ENCODE measurements at regions not wholly inside any gene's neighbourhood (a gene's known extent, or its start where the extent isn't known, plus 50 kb on each side); places are given as distances from the start of the nearest gene placed in this dataset.

DNA sequence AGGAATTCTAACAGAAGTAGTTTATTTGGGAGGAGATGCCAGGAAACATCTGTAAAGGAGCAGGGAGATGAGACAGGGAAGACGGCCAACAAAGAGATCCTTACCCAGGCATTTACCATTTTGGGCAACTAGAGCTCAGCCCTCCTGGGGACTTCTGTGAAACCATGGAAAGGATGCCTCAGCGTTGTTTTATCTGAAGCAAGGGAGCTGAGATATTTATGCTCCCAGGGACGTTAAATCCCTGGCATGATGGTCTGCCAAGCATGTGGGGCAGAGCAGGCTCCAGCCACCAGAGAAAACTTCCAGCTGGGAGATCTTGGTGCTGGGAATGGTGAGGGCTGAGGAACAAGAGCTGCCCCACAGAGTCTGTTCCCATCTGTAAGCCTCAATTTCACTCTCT lies 114.8 kb upstream of the FOXF1 start:
- TF ChIP-seq CTCF (IDR thresholded peaks at IDR 0.05) = no peak
- TF ChIP-seq POLR2A (IDR thresholded peaks at IDR 0.05) = no peak

Measured in lower leg skin (tissue), 3 donors.